Nephron (organoid): ENCODE measurements at regions not wholly inside any gene's neighbourhood (a gene's known extent, or its start where the extent isn't known, plus 50 kb on each side); places are given as distances from the start of the nearest gene placed in this dataset.
A peak's percentile ranks its signal among the peaks of the same experiment; 100 is the strongest.

Experiments used
- H3K27ac Mint-ChIP-seq, 3 experiments: 2 replicates each; pipeline ENCODE4 v1.8.0; 2020; ENCODE audit warnings: mixed read lengths in 3 of 3, mild to moderate bottlenecking in 2 of 3, moderate library complexity in 1 of 3
- H3K27me3 Mint-ChIP-seq: 2 replicates; pipeline ENCODE4 v1.8.0; 2021; ENCODE audit warnings: low read depth, mild to moderate bottlenecking, moderate library complexity, mixed read lengths
- H3K36me3 Mint-ChIP-seq: 2 replicates; pipeline ENCODE4 v1.8.0; 2020; ENCODE audit warnings: low read depth, mixed read lengths
- H3K4me1 Mint-ChIP-seq: 2 replicates; pipeline ENCODE4 v1.8.0; 2020; ENCODE audit warnings: mixed read lengths
- H3K4me3 Mint-ChIP-seq, 3 experiments: 2 replicates each; pipeline ENCODE4 v1.8.0; 2020; ENCODE audit warnings: mild to moderate bottlenecking in 3 of 3, mixed read lengths in 3 of 3, moderate library complexity in 2 of 3
- H3K9me3 Mint-ChIP-seq: 2 replicates; pipeline ENCODE4 v1.8.0; 2020; ENCODE audit warnings: mixed read lengths
- TF ChIP-seq, protein P1 (sequence below), 3 experiments: fragments of 200-600 bp; sonication (generic); IDR thresholded peaks; one replicate each; pipeline ENCODE4 v1.5.0; 2021; ENCODE audit warnings: antibody characterized with exemption in 3 of 3; ENCODE audit not compliant: unreplicated experiment in 3 of 3

DNA sequence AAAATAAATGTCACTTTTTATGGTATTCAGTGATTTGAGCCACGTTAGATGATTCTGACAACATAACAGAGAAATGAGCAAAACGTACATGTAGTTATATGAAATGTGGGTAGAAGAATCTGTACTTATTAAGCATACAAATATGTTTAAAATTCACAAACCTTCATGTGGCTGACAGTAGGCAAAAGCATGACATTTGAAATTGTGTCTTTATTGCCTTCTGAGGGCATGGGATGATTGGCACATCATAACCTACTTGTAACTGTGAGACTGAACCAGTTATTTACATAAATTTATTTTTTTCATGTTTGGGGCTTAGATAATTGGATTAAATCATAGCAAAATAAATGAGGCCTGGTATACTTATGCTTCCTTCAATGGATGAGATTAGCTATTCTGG is 202.2 kb downstream of the DNAJB9 start:
- no peaks in the 10 kb centered on the region for H3K4me1 Mint-ChIP-seq
- TF ChIP-seq, protein P1, sequence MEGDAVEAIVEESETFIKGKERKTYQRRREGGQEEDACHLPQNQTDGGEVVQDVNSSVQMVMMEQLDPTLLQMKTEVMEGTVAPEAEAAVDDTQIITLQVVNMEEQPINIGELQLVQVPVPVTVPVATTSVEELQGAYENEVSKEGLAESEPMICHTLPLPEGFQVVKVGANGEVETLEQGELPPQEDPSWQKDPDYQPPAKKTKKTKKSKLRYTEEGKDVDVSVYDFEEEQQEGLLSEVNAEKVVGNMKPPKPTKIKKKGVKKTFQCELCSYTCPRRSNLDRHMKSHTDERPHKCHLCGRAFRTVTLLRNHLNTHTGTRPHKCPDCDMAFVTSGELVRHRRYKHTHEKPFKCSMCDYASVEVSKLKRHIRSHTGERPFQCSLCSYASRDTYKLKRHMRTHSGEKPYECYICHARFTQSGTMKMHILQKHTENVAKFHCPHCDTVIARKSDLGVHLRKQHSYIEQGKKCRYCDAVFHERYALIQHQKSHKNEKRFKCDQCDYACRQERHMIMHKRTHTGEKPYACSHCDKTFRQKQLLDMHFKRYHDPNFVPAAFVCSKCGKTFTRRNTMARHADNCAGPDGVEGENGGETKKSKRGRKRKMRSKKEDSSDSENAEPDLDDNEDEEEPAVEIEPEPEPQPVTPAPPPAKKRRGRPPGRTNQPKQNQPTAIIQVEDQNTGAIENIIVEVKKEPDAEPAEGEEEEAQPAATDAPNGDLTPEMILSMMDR (IDR thresholded peaks at IDR 0.05; ENCODE audit: unreplicated experiment in 3 of 3) = no peak
- H3K27me3 Mint-ChIP-seq = no peaks in the 10 kb centered on the region
- no peak overlapping the region for H3K4me3 Mint-ChIP-seq
- no peak overlapping the region for H3K27ac Mint-ChIP-seq
- H3K36me3 Mint-ChIP-seq = no peaks in the 10 kb centered on the region
- H3K9me3 Mint-ChIP-seq = no peaks in the 10 kb centered on the region

DNA sequence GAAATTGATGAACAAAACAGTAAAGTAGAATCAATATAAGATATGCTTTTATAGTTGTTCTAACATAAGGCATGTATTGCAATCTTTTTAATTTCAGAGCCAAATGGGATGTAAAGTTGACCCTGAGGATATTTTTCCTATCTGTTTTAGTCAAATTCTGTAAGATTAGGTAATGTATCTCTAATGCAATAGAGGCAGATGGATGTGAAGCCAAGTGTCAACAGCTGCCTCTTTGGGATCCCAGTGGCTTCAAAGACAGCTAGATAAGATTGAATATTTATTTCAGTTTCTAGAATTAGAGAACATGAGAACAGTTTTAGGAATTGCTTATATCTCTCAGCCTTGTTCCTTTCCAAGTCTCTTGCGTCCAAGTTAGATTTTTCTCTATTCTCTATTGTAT is 208.3 kb downstream of the DNAJB9 start:
- H3K4me1 Mint-ChIP-seq = peaks cover 9% of the 10 kb centered on the region
- no peaks in the 10 kb centered on the region for H3K9me3 Mint-ChIP-seq
- peak overlapping the region in 1 of 3 experiments; percentile 79 for H3K27ac Mint-ChIP-seq
- no peak overlapping the region for H3K4me3 Mint-ChIP-seq
- TF ChIP-seq, protein P1 (IDR thresholded peaks at IDR 0.05; ENCODE audit: unreplicated experiment in 3 of 3) = no peak
- H3K27me3 Mint-ChIP-seq = no peaks in the 10 kb centered on the region
- H3K36me3 Mint-ChIP-seq = no peaks in the 10 kb centered on the region

DNA sequence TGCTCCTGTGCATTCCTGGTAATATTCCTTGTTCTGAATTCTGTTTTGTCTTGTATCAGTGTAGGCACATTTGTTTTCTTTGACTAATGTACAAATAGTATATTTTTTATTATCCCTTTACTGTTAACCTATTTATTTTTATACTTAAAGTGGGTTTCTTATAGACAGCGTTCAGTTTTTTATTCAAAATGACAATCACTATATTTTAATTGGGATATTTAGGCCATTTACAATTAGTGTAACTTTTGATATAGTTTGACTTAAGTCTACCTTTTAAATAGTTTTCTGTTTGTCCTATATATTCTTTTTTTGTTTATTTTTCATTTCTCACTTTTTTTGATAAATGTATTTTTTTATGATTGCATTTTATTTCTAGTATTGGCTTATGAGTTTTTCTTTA is 219.8 kb downstream of the DNAJB9 start:
- Mint-ChIP-seq H3K36me3 (no peaks in the 10 kb centered on the region), H3K27me3 (no peaks in the 10 kb centered on the region), H3K9me3 (peaks cover 27% of the 10 kb centered on the region), H3K4me3 (no peak overlapping the region), H3K27ac (no peak overlapping the region), H3K4me1 (no peaks in the 10 kb centered on the region)
- TF ChIP-seq, protein P1 (IDR thresholded peaks at IDR 0.05; ENCODE audit: unreplicated experiment in 3 of 3) = no peak

DNA sequence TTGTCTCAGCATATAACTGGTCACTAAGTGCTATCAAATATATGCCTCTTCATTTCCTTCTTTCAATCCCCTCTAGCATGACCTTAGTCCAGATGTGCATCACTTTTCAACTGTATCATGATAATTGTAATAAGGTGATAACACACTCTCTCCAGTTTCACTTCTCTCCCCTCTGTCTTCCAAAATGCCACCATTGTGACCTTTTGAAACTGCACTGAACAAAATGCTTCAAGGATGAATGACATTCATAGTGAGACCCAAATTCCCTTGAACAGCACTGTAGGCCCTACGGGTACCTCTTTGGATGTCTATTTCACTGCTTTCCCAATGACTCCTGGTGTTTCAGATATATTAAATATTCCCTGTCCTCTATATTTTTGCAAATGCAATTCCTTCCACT is 224.8 kb downstream of the DNAJB9 start:
- no peaks in the 10 kb centered on the region for H3K36me3 Mint-ChIP-seq
- TF ChIP-seq, protein P1 (IDR thresholded peaks at IDR 0.05; ENCODE audit: unreplicated experiment in 3 of 3) = no peak
- H3K4me1 Mint-ChIP-seq = no peaks in the 10 kb centered on the region
- H3K27ac Mint-ChIP-seq = no peak overlapping the region
- peaks cover 20% of the 10 kb centered on the region for H3K9me3 Mint-ChIP-seq
- H3K4me3 Mint-ChIP-seq = no peak overlapping the region
- no peaks in the 10 kb centered on the region for H3K27me3 Mint-ChIP-seq

DNA sequence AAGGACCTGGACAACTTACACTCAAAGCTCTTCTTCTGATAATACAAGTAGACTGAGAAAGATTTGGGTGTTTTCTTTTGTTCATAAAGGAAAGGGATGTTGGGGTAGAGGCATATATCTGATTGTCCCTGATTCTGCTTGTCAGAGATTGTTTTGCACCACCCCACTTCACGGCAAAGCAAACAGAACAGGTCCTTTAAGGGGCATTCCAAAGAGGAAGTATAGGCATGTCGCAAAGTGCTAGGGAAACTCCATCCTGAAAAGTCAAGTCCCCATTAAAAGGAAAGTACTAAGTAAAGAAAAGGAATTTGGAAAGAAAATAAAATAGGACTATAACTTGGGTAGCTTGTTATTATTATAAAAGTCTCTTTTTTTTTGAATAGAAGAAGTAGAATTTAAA is 233.0 kb downstream of the DNAJB9 start:
- H3K27me3 Mint-ChIP-seq = no peaks in the 10 kb centered on the region
- H3K36me3 Mint-ChIP-seq = no peaks in the 10 kb centered on the region
- no peak overlapping the region for H3K4me3 Mint-ChIP-seq
- H3K27ac Mint-ChIP-seq = no peak overlapping the region
- H3K4me1 Mint-ChIP-seq = no peaks in the 10 kb centered on the region
- TF ChIP-seq, protein P1 (IDR thresholded peaks at IDR 0.05; ENCODE audit: unreplicated experiment in 3 of 3) = no peak
- peaks cover 4% of the 10 kb centered on the region for H3K9me3 Mint-ChIP-seq

DNA sequence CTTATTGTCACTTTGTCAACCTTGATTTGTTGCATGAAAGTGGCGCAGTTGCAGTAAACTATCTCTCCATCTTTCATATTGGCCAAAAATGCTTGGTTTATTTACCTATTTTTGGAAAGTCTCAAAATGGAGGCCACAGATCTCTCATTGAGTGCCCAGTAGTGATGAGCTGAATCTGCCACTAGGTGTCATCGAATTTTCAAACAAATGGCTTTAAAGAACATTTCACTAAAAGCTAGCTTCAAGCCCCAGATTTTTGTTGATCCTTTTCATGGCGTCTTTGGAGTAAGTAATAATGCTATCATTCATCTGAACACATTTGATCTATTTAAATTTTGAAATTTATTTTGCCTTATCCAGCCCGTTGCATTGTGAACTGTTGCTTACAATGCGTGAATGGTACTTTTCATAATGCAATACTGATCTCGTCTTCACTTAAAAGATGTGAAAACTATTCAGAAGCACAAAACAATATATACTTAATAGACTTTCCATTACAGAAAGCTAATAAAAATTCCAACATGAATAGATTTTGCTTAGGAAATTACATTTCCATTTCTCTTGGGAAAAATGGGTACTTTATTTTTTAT is 236.2 kb downstream of the DNAJB9 start:
- no peak overlapping the region for H3K4me3 Mint-ChIP-seq
- no peak overlapping the region for H3K27ac Mint-ChIP-seq
- H3K9me3 Mint-ChIP-seq = no peaks in the 10 kb centered on the region
- H3K4me1 Mint-ChIP-seq = peaks cover 9% of the 10 kb centered on the region
- H3K36me3 Mint-ChIP-seq = no peaks in the 10 kb centered on the region
- no peaks in the 10 kb centered on the region for H3K27me3 Mint-ChIP-seq
- TF ChIP-seq, protein P1 (IDR thresholded peaks at IDR 0.05; ENCODE audit: unreplicated experiment in 3 of 3) = peak; percentile 25 to 50 (median 31)
